ENCODE measurements at regions not wholly inside any gene's neighbourhood (a gene's known extent, or its start where the extent isn't known, plus 50 kb on each side); places are given as distances from the start of the nearest gene placed in this dataset.
"Not testable (repeated sequence)": the region's sequence is repeated elsewhere in the genome, so short reads cannot be mapped to it uniquely, and the experiment has no call there.

- no peak for DNase-seq
- intact Hi-C loops (cut with DNase I) = no loop called here
Observed at GRCh38 chr12:66767536-66767935, 88.7 kb upstream of the GRIP1 start.

- DNase-seq = no peak
- intact Hi-C loops (cut with DNase I) = no loop called here
Observed at GRCh38 chr12:66768293-66768692, 89.4 kb upstream of the GRIP1 start.

- intact Hi-C loops (cut with DNase I) = no loop called here
- DNase-seq = no peak
Observed at GRCh38 chr12:66774929-66775328, 96.1 kb upstream of the GRIP1 start.

- no peak for DNase-seq
- intact Hi-C loops (cut with DNase I) = no loop called here
Observed at GRCh38 chr12:66775871-66776270, 97.0 kb upstream of the GRIP1 start.

- intact Hi-C loops (cut with DNase I) = no loop called here
- DNase-seq = no peak
Observed at GRCh38 chr12:66776974-66777373, 98.1 kb upstream of the GRIP1 start.

GRCh38 chr12:66779466-66779865 lies 100.6 kb upstream of the GRIP1 start:
- intact Hi-C loops (cut with DNase I) = no loop called here
- DNase-seq = no peak

GRCh38 chr12:66786531-66787308 lies 107.8 kb upstream of the GRIP1 start:
- intact Hi-C loops (cut with DNase I) = no loop called here
- no peak for DNase-seq

GRCh38 chr12:66799551-66799950 lies 120.7 kb upstream of the GRIP1 start:
- intact Hi-C loops (cut with DNase I) = no loop called here
- no peak for DNase-seq

GRCh38 chr12:66800046-66800445 lies 121.2 kb upstream of the GRIP1 start:
- intact Hi-C loops (cut with DNase I) = no loop called here

GRCh38 chr12:66803930-66804329 lies 125.1 kb upstream of the GRIP1 start:
- intact Hi-C loops (cut with DNase I) = no loop called here
- DNase-seq = peak in 11 of 42 donors; percentile 4 to 38 (median 12)

More at GRCh38 chr12:66800046-66800445, 121.2 kb upstream of the GRIP1 start:
- DNase-seq = no peak

GRCh38 chr12:66804563-66804974 lies 125.7 kb upstream of the GRIP1 start:
- DNase-seq = no peak
- intact Hi-C loops (cut with DNase I) = no loop called here

- intact Hi-C loops (cut with DNase I) = no loop called here
- DNase-seq = no peak
Observed at GRCh38 chr12:66808606-66809005, 129.7 kb upstream of the GRIP1 start.

GRCh38 chr12:66813137-66813892 lies 134.4 kb upstream of the GRIP1 start:
- intact Hi-C loops (cut with DNase I) = no loop called here
- no peak for DNase-seq

GRCh38 chr12:66819587-66819986 lies 140.7 kb upstream of the GRIP1 start:
- DNase-seq = no peak
- intact Hi-C loops (cut with DNase I) = no loop called here

GRCh38 chr12:66822961-66823360 lies 144.1 kb upstream of the GRIP1 start:
- intact Hi-C loops (cut with DNase I) = no loop called here
- DNase-seq = no peak

- intact Hi-C loops (cut with DNase I) = no loop called here
- peak in 22 of 42 donors; percentile 6 to 65 (median 27) for DNase-seq
Observed at GRCh38 chr12:66823857-66824570, 145.1 kb upstream of the GRIP1 start.

- intact Hi-C loops (cut with DNase I); DNase-seq: not testable (repeated sequence)
Observed at GRCh38 chr12:66825921-66826320, 147.0 kb upstream of the GRIP1 start.

GRCh38 chr12:66829660-66830325 lies 150.9 kb upstream of the GRIP1 start:
- DNase-seq = no peak
- intact Hi-C loops (cut with DNase I) = no loop called here

GRCh38 chr12:66831495-66831894 lies 152.6 kb upstream of the GRIP1 start:
- intact Hi-C loops (cut with DNase I) = no loop called here
- DNase-seq = no peak

Measured in head of caudate nucleus (tissue), 42 donors.